ENCODE measurements at regions not wholly inside any gene's neighbourhood (a gene's known extent, or its start where the extent isn't known, plus 50 kb on each side); places are given as distances from the start of the nearest gene placed in this dataset.

DNA sequence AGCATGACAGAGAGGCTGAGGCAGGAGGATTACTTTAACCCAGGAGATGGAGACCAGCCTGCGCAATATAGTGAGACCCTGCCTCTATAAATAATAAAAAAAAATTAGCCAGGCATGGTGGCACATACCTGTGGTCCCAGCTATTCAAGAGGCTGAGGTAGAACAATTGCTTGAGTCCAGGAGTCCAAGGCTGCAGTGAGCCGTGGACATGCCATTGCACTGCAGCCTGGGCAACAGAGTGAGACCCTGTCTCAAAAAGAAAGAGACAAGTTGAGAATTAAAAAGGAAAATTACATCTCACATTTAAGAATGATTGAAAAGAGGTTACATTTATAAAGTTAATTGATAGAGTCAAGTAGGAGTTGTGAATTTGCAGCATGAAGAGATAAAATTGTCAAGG is 91.4 kb upstream of the TMPO start:
- Histone ChIP-seq H3K9me3 (no peaks in the 10 kb centered on the region), H3K4me3 (no peak overlapping the region), H3K4me1 (peaks cover 0 to 4% of the 10 kb centered on the region in 2 donors), H3K27ac (no peak overlapping the region), H3K36me3 (no peaks in the 10 kb centered on the region), H3K27me3 (no peaks in the 10 kb centered on the region)
- DNase-seq (ENCODE audit: low spot score in 2 of 2) = no peak
- no peak for TF ChIP-seq POLR2A (IDR thresholded peaks at IDR 0.05)
- TF ChIP-seq, protein P1, sequence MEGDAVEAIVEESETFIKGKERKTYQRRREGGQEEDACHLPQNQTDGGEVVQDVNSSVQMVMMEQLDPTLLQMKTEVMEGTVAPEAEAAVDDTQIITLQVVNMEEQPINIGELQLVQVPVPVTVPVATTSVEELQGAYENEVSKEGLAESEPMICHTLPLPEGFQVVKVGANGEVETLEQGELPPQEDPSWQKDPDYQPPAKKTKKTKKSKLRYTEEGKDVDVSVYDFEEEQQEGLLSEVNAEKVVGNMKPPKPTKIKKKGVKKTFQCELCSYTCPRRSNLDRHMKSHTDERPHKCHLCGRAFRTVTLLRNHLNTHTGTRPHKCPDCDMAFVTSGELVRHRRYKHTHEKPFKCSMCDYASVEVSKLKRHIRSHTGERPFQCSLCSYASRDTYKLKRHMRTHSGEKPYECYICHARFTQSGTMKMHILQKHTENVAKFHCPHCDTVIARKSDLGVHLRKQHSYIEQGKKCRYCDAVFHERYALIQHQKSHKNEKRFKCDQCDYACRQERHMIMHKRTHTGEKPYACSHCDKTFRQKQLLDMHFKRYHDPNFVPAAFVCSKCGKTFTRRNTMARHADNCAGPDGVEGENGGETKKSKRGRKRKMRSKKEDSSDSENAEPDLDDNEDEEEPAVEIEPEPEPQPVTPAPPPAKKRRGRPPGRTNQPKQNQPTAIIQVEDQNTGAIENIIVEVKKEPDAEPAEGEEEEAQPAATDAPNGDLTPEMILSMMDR (IDR thresholded peaks at IDR 0.05) = no peak
- TF ChIP-seq POLR2AphosphoS5 (IDR thresholded peaks at IDR 0.05) = no peak
- intact Hi-C loops (cut with DNase I; ENCODE audit: low total_unique reads) = loop anchor here (5.0 kb wide), 1 partner anchor 303 kb away; no protein-coding TSS in a partner anchor

DNA sequence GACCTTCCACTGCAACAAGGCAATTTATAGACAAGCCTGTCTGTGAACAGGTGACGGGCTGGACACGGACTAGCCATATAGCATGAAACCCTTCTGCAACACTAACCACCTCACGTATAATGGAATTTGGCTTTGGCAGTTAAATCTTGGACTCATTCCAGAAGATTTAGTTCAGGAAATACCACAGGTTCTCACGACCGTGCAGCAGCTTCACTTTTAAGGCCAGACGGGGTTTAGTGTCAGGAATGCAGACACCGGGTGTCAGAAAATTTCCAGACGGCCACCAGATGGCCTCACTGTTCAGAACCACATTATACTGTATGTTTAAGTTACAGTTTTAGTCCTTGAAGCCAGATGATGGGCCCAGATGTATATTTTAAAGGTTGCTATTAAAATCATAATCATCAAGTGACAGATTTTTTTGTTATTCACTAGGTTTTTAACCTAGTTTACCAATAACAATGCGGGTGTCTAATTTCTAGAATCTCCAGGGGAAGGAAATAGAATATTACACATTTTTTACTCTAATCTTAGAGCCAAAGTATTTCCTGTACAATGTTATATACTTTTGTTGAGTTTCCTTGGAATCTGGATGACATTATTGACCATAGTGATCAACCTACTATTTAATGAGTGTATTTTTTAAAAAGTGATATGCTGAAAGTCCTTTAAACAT is 90.5 kb upstream of the TMPO start:
- H3K4me3 ChIP-seq = no peak overlapping the region
- intact Hi-C loops (cut with DNase I; ENCODE audit: low total_unique reads) = loop anchor here (5.0 kb wide), 1 partner anchor 302 kb away; no protein-coding TSS in a partner anchor
- H3K4me1 ChIP-seq = no peaks in the 10 kb centered on the region
- peak in 1 of 2 donors; percentile 49 for DNase-seq (ENCODE audit: low spot score in 2 of 2)
- H3K27me3 ChIP-seq = no peaks in the 10 kb centered on the region
- H3K9me3 ChIP-seq = no peaks in the 10 kb centered on the region
- TF ChIP-seq, protein P1 (IDR thresholded peaks at IDR 0.05) = peak; percentile 16 to 68 (median 65)
- no peak for TF ChIP-seq POLR2AphosphoS5 (IDR thresholded peaks at IDR 0.05)
- H3K36me3 ChIP-seq = no peaks in the 10 kb centered on the region
- no peak overlapping the region for H3K27ac ChIP-seq

DNA sequence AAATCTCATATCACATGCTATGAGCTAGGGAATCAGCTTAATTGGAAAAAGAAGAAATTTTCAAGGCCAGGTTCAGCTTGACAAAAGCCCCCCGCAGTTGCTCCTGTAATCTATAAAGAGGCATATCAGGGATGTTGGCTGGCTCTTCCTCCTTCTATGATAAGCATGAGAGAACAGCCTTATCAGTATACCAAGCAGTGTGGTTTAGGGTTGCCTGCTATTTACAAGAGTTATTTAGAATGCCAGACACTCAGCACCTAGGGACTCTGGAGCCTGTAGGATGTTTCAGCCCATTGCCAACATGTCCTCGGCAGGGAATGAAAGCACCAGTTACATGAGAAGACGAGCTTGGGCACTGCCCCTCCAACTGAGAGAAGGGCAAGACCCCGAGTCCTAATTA is 89.5 kb upstream of the TMPO start:
- Histone ChIP-seq H3K9me3 (no peaks in the 10 kb centered on the region), H3K4me1 (no peaks in the 10 kb centered on the region), H3K4me3 (no peak overlapping the region), H3K27ac (no peak overlapping the region), H3K36me3 (no peaks in the 10 kb centered on the region), H3K27me3 (no peaks in the 10 kb centered on the region)
- intact Hi-C loops (cut with DNase I; ENCODE audit: low total_unique reads) = no loop called here
- TF ChIP-seq POLR2A (IDR thresholded peaks at IDR 0.05) (no peak), POLR2AphosphoS5 (IDR thresholded peaks at IDR 0.05) (no peak)
- TF ChIP-seq, protein P1 (IDR thresholded peaks at IDR 0.05) = no peak
- no peak for DNase-seq (ENCODE audit: low spot score in 2 of 2)

DNA sequence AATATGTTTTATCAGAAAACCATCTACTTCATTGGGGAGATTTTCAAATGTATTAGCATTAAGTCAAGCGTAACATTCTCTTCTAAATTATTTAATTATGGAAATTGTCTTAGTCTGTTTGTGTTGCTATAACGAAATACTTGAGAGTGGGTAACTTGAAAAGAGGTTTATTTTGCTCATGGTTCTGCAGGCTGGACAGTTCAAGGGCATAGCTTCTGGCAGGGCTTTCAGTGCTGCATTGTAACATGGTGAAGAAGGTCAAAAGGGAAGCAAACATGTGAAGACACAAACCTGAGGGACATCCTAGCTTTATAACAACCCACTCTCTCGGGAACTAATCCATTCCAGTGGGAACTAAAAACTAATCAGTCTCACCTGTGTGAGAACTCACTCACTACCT is 84.3 kb upstream of the TMPO start:
- no peaks in the 10 kb centered on the region for H3K9me3 ChIP-seq
- H3K27ac ChIP-seq = no peak overlapping the region
- H3K27me3 ChIP-seq = no peaks in the 10 kb centered on the region
- H3K36me3 ChIP-seq = no peaks in the 10 kb centered on the region
- no peak overlapping the region for H3K4me3 ChIP-seq
- intact Hi-C loops (cut with DNase I; ENCODE audit: low total_unique reads) = no loop called here
- H3K4me1 ChIP-seq = no peaks in the 10 kb centered on the region
- DNase-seq (ENCODE audit: low spot score in 2 of 2) = no peak
- TF ChIP-seq, protein P1 (IDR thresholded peaks at IDR 0.05) = no peak
- TF ChIP-seq POLR2A (IDR thresholded peaks at IDR 0.05) (no peak), POLR2AphosphoS5 (IDR thresholded peaks at IDR 0.05) (no peak)

DNA sequence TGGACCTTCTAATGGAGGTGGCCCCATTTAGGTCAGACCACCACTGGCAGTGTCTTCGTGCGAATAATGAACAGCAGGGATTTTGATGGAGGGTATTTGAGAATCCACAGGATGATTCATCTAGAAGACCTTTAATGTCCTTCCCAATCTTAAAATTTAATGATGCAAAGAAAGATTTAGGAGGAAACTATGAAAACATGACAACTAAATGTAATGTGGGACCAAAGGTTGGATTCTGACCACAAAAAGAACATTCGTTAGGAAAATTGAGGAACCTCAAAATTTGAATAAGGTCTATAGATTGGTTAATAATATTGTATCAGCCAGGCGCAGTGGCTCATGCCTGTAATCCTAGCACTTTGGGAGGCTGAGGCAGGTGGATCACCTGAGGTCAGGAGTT is 78.2 kb upstream of the TMPO start:
- DNase-seq (ENCODE audit: low spot score in 2 of 2) = no peak

More for the DNA sequence above, 78.2 kb upstream of the TMPO start:
- H3K36me3 ChIP-seq = no peaks in the 10 kb centered on the region
- TF ChIP-seq POLR2AphosphoS5 (IDR thresholded peaks at IDR 0.05) (no peak), POLR2A (IDR thresholded peaks at IDR 0.05) (no peak)
- TF ChIP-seq, protein P1 (IDR thresholded peaks at IDR 0.05) = no peak
- intact Hi-C loops (cut with DNase I; ENCODE audit: low total_unique reads) = no loop called here
- no peaks in the 10 kb centered on the region for H3K4me1 ChIP-seq
- H3K27me3 ChIP-seq = no peaks in the 10 kb centered on the region
- H3K27ac ChIP-seq = no peak overlapping the region
- no peaks in the 10 kb centered on the region for H3K9me3 ChIP-seq
- H3K4me3 ChIP-seq = no peak overlapping the region

Data from breast epithelium (tissue), 4 donors.